Smooth muscle cell (in vitro differentiated cells): ENCODE measurements at regions not wholly inside any gene's neighbourhood (a gene's known extent, or its start where the extent isn't known, plus 50 kb on each side); places are given as distances from the start of the nearest gene placed in this dataset.

Source experiments
- DNase-seq: peaks from one replicate; lab custom pipeline; 2025; ENCODE audit not compliant: unreplicated experiment; lab: John Stamatoyannopoulos, UW
- H2AFZ ChIP-seq: fragments of 200-600 bp; sonication (generic); 2 replicates; pipeline ENCODE4 v1.6.0; 2016; ENCODE audit warnings: antibody characterized with exemption, low read depth, mild to moderate bottlenecking
- H3F3A ChIP-seq: fragments of 200-600 bp; sonication (generic); 2 replicates; pipeline ENCODE4 v1.6.0; 2017; ENCODE audit warnings: antibody characterized with exemption, low read depth
- H3K27ac ChIP-seq: fragments of 200-600 bp; sonication (generic); 2 replicates; pipeline ENCODE4 v1.5.1; 2016; ENCODE audit warnings: low read depth, mild to moderate bottlenecking
- H3K27me3 ChIP-seq: fragments of 200-600 bp; sonication (generic); 2 replicates; pipeline ENCODE4 v1.6.1; 2016; ENCODE audit warnings: low read depth, mild to moderate bottlenecking
- H3K36me3 ChIP-seq: fragments of 200-600 bp; sonication (generic); 2 replicates; pipeline ENCODE4 v1.5.1; 2016; ENCODE audit warnings: low read depth
- H3K4me1 ChIP-seq: fragments of 200-600 bp; sonication (generic); 2 replicates; pipeline ENCODE4 v1.5.1; 2016; ENCODE audit warnings: low read depth
- H3K4me2 ChIP-seq: fragments of 200-600 bp; sonication (generic); 2 replicates; pipeline ENCODE4 v1.6.0; 2016; ENCODE audit warnings: mild to moderate bottlenecking
- H3K4me3 ChIP-seq: fragments of 200-600 bp; sonication (generic); 2 replicates; pipeline ENCODE4 v1.5.1; 2016; ENCODE audit warnings: mild to moderate bottlenecking
- H3K79me2 ChIP-seq: fragments of 200-600 bp; sonication (generic); 2 replicates; pipeline ENCODE4 v1.6.0; 2016; ENCODE audit warnings: low read depth, mild to moderate bottlenecking
- H3K9ac ChIP-seq: fragments of 200-600 bp; sonication (generic); 2 replicates; pipeline ENCODE4 v1.6.0; 2016; ENCODE audit warnings: low read depth
- H3K9me3 ChIP-seq: fragments of 200-600 bp; sonication (generic); replicated peaks from 2 replicates; pipeline ENCODE4 v1.5.1; 2016; ENCODE audit warnings: low read depth
- H4K20me1 ChIP-seq: fragments of 200-600 bp; sonication (generic); 2 replicates; pipeline ENCODE4 v1.6.0; 2016; ENCODE audit warnings: low read depth
- WGBS: methylation state at CpG from one replicate; pipeline ENCODE4 v1.1.7; 2016; ENCODE audit warnings: low lambda C conversion rate; 5-methylcytosine and 5-hydroxymethylcytosine counted together
- TF ChIP-seq, protein P1 (sequence below): fragments of 200-600 bp; sonication (generic); IDR thresholded peaks from 2 replicates; pipeline ENCODE4 v1.5.1; 2017; ENCODE audit warnings: borderline replicate concordance, mild to moderate bottlenecking, antibody characterized with exemption; ENCODE audit not compliant: insufficient read depth, poor library complexity, severe bottlenecking

DNA sequence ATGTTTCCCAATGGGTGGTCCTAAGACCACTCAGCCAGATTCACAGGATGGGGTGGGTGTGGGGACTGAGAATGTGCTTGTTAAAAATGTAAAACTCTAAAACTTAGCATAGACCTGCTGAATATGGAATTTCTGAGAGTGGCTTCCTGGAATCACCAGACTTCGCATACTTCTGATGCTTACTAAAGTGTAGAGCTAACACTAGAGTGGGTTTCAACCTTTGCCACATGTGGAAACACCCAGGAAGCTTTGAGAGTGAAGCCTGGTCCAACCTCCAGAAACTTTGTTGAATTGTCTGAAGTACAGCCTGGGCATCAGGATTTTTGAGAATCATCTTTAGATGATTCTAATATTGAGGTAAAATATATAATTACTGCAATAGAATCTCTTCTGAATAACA, 167.8 kb upstream of the EDNRA start:
- no peaks in the 10 kb centered on the region for H3K9me3 ChIP-seq
- no peak overlapping the region for H3K4me3 ChIP-seq

DNA sequence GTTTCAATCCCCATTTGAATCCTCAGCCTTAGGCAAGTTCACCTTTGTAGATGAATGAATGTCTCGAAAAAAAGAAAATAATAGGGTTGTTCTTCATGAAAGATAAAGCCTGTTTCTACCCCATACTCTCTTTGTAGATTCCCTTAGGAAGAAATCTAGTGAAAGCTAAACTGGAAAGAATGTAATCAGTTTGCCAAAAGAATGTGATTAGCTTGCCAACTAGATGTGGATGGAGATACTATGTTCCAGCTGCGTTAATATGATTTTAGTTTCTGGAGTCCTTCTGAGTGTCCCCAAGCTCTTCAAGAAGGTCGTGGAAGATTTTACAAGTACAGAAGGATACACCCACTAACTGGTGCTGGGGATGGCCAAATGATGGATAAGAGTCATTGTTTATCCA, 162.3 kb upstream of the EDNRA start:
- no peaks in the 10 kb centered on the region for H3K4me1 ChIP-seq
- H3K9me3 ChIP-seq, result no peaks in the 10 kb centered on the region
- TF ChIP-seq, protein P1, sequence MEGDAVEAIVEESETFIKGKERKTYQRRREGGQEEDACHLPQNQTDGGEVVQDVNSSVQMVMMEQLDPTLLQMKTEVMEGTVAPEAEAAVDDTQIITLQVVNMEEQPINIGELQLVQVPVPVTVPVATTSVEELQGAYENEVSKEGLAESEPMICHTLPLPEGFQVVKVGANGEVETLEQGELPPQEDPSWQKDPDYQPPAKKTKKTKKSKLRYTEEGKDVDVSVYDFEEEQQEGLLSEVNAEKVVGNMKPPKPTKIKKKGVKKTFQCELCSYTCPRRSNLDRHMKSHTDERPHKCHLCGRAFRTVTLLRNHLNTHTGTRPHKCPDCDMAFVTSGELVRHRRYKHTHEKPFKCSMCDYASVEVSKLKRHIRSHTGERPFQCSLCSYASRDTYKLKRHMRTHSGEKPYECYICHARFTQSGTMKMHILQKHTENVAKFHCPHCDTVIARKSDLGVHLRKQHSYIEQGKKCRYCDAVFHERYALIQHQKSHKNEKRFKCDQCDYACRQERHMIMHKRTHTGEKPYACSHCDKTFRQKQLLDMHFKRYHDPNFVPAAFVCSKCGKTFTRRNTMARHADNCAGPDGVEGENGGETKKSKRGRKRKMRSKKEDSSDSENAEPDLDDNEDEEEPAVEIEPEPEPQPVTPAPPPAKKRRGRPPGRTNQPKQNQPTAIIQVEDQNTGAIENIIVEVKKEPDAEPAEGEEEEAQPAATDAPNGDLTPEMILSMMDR, result no peak
- DNase-seq, result no peak
- no peak overlapping the region for H2AFZ ChIP-seq
- no peak overlapping the region for H3K4me3 ChIP-seq
- H3K27ac ChIP-seq, result no peak overlapping the region
- H3K4me2 ChIP-seq, result no peak overlapping the region
- no peaks in the 10 kb centered on the region for H3K79me2 ChIP-seq
- no peaks in the 10 kb centered on the region for H3K36me3 ChIP-seq
- no peaks in the 10 kb centered on the region for H3K27me3 ChIP-seq
- no peak overlapping the region for H3K9ac ChIP-seq
- H3F3A ChIP-seq, result no peaks in the 10 kb centered on the region
- 77% methylated on average over 3 of the region's 3 CpGs for WGBS
- H4K20me1 ChIP-seq, result no peaks in the 10 kb centered on the region

More for the DNA sequence above, 167.8 kb upstream of the EDNRA start:
- Histone ChIP-seq H3K36me3 (no peaks in the 10 kb centered on the region), H3K4me2 (no peak overlapping the region), H3K9ac (no peak overlapping the region), H4K20me1 (no peaks in the 10 kb centered on the region), H3K4me1 (peaks cover 7% of the 10 kb centered on the region), H3K27ac (no peak overlapping the region), H2AFZ (no peak overlapping the region), H3F3A (no peaks in the 10 kb centered on the region), H3K27me3 (no peaks in the 10 kb centered on the region), H3K79me2 (no peaks in the 10 kb centered on the region)
- WGBS, result 91% methylated on average over 1 of the region's 1 CpG
- DNase-seq, result no peak
- TF ChIP-seq, protein P1, result no peak

DNA sequence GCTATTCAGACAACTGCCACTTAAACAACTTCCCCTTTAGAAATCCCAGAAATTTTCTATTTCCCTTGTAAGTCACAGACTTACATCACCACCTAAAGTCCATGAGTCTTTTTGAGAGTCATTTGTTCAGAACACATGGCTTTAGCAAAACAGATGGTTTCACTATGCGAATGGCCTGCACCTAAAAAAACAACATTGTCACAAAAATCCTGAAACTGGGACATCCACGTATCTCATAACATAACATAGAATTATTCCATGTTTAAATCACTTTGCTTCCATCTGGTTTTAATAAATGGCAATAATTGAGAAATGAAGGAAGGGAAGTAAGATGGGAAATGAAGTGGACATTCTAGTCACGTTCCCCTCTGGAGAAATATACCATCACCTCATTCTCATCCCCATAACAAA, 155.3 kb upstream of the EDNRA start:
- WGBS, result 75% methylated on average over 3 of the region's 3 CpGs
- H2AFZ ChIP-seq, result no peak overlapping the region

DNA sequence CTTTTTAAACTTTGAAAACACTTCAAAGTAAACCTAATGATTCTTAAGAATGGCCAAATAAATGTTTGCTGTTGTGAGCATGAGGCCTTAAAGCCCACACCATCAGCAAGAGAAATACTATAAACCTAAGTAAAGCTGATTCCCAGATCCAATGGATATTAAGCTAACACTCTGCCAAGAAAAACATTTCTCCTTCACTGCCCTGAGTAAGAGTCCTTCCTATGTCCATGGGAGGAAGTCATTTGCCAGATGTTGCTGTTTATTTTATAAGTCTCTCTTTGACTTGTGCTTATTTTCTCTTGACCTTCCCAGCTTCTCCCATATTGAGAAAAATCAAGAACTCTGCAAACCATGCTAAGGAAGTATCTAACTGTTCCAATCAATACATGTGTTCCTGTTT, 154.3 kb upstream of the EDNRA start:
- Histone ChIP-seq H3K9ac (no peak overlapping the region), H3K27me3 (no peaks in the 10 kb centered on the region), H3K4me2 (peak overlapping the region; percentile 11), H3K9me3 (no peaks in the 10 kb centered on the region), H3K4me1 (no peaks in the 10 kb centered on the region), H3K4me3 (no peak overlapping the region), H3F3A (no peaks in the 10 kb centered on the region), H4K20me1 (no peaks in the 10 kb centered on the region), H2AFZ (peak overlapping the region; percentile 24), H3K79me2 (no peaks in the 10 kb centered on the region), H3K36me3 (no peaks in the 10 kb centered on the region), H3K27ac (no peak overlapping the region)
- no peak for DNase-seq
- TF ChIP-seq, protein P1, result no peak

More for the DNA sequence above, 155.3 kb upstream of the EDNRA start:
- Histone ChIP-seq H3K79me2 (no peaks in the 10 kb centered on the region), H3K36me3 (no peaks in the 10 kb centered on the region), H3K4me3 (no peak overlapping the region), H3K27me3 (no peaks in the 10 kb centered on the region), H3K27ac (no peak overlapping the region), H3K4me2 (no peak overlapping the region), H3K9ac (no peak overlapping the region), H4K20me1 (no peaks in the 10 kb centered on the region), H3F3A (no peaks in the 10 kb centered on the region), H3K9me3 (no peaks in the 10 kb centered on the region), H3K4me1 (no peaks in the 10 kb centered on the region)
- DNase-seq, result no peak
- TF ChIP-seq, protein P1, result no peak
